Neural cell (in vitro differentiated cells): ENCODE measurements at regions not wholly inside any gene's neighbourhood (a gene's known extent, or its start where the extent isn't known, plus 50 kb on each side); places are given as distances from the start of the nearest gene placed in this dataset.

Source experiments
- H2AFZ ChIP-seq: fragments of 200-600, 300-800 bp; sonication (generic), shearing (Covaris generic); 2 replicates; pipeline ENCODE4 v1.6.0; 2014; ENCODE audit warnings: low read depth, mild to moderate bottlenecking, antibody characterized with exemption, low read length, moderate library complexity
- H3F3A ChIP-seq: fragments of 200-600 bp; shearing (Covaris generic); 2 replicates; pipeline ENCODE4 v1.6.1; 2016; ENCODE audit warnings: mild to moderate bottlenecking, moderate library complexity, mixed read lengths, antibody characterized with exemption, low read length; ENCODE audit not compliant: insufficient read depth, poor library complexity, severe bottlenecking
- H3K27ac ChIP-seq: fragments of 200-600, 300-800 bp; sonication (generic), shearing (Covaris generic); 2 replicates; pipeline ENCODE4 v1.5.1; 2014; ENCODE audit warnings: mild to moderate bottlenecking, low read length, moderate library complexity
- H3K27me3 ChIP-seq: fragments of 300-800, 200-600 bp; sonication (generic), shearing (Covaris generic); 2 replicates; pipeline ENCODE4 v1.6.0; 2014; ENCODE audit warnings: mild to moderate bottlenecking, low read depth, low read length, moderate library complexity; ENCODE audit not compliant: insufficient read depth
- H3K36me3 ChIP-seq: fragments of 300-800, 200-600 bp; sonication (generic), shearing (Covaris generic); 2 replicates; pipeline ENCODE4 v1.5.1; 2014; ENCODE audit warnings: mild to moderate bottlenecking, antibody characterized with exemption, low read length, moderate library complexity; ENCODE audit not compliant: insufficient read depth
- H3K4me2 ChIP-seq: fragments of 300-800, 200-600 bp; sonication (generic), shearing (Covaris generic); 2 replicates; pipeline ENCODE4 v1.6.0; 2014; ENCODE audit warnings: mild to moderate bottlenecking, low read length
- H3K4me3 ChIP-seq: fragments of 300-800, 200-600 bp; sonication (generic), shearing (Covaris generic); 2 replicates; pipeline ENCODE4 v1.5.1; 2014; ENCODE audit warnings: mild to moderate bottlenecking, low read length, moderate library complexity
- H3K79me2 ChIP-seq: fragments of 200-600 bp; shearing (Covaris generic); replicated peaks from 2 replicates; pipeline ENCODE4 v1.6.0; 2014; ENCODE audit warnings: mild to moderate bottlenecking, low read length, moderate library complexity; ENCODE audit not compliant: insufficient read depth
- H3K9ac ChIP-seq: fragments of 300-800, 200-600 bp; sonication (generic), shearing (Covaris generic); 2 replicates; pipeline ENCODE4 v1.6.1; 2016; ENCODE audit warnings: mild to moderate bottlenecking, low read length, mixed read lengths
- H3K9me2 ChIP-seq: fragments of 200-600 bp; shearing (Covaris generic); 2 replicates; pipeline ENCODE4 v1.6.1; 2016; ENCODE audit warnings: mild to moderate bottlenecking, low read length, mixed read lengths; ENCODE audit not compliant: insufficient read depth
- H3K9me3 ChIP-seq: fragments of 200-600, 300-800 bp; sonication (generic), shearing (Covaris generic); 2 replicates; pipeline ENCODE4 v1.6.1; 2016; ENCODE audit warnings: mild to moderate bottlenecking, mixed run types, low read length, moderate library complexity, mixed read lengths
- H4K20me1 ChIP-seq: fragments of 200-600 bp; shearing (Covaris generic); 2 replicates; pipeline ENCODE4 v1.6.1; 2016; ENCODE audit warnings: mild to moderate bottlenecking, mixed run types; ENCODE audit not compliant: insufficient read depth
- CTCF ChIP-seq: fragments of 450-650 bp; IDR thresholded peaks from 2 replicates; pipeline ENCODE4 v1.5.1; 2014; ENCODE audit warnings: antibody characterized with exemption, mild to moderate bottlenecking, moderate library complexity; ENCODE audit not compliant: poor library complexity, severe bottlenecking
- EP300 ChIP-seq: fragments of 450-650 bp; conservative IDR thresholded peaks from 2 replicates; pipeline ENCODE4 v1.6.1; 2014; ENCODE audit warnings: antibody characterized with exemption, mild to moderate bottlenecking, moderate library complexity; ENCODE audit not compliant: poor library complexity, severe bottlenecking
- EZH2 ChIP-seq: fragments of 200-600, 300-800 bp; shearing (Covaris generic), sonication (generic); IDR thresholded peaks from 2 replicates; pipeline ENCODE4 v1.6.1; 2014; ENCODE audit warnings: antibody characterized with exemption, low read length, borderline replicate concordance, mild to moderate bottlenecking; ENCODE audit not compliant: insufficient read depth, poor library complexity, severe bottlenecking
- MXI1 ChIP-seq: fragments of 450-650 bp; conservative IDR thresholded peaks from 2 replicates; pipeline ENCODE4 v1.6.1; 2014; ENCODE audit warnings: antibody characterized with exemption, mild to moderate bottlenecking; ENCODE audit not compliant: poor library complexity, severe bottlenecking
- POLR2AphosphoS5 ChIP-seq: IDR thresholded peaks from 2 replicates; pipeline ENCODE4 v1.6.1; 2012
- RAD21 ChIP-seq: fragments of 450-650 bp; conservative IDR thresholded peaks from 2 replicates; pipeline ENCODE4 v1.6.1; 2014; ENCODE audit warnings: antibody characterized with exemption, mild to moderate bottlenecking, moderate library complexity
- REST ChIP-seq: IDR thresholded peaks from 2 replicates; pipeline ENCODE4 v1.6.1; 2012; ENCODE audit warnings: borderline replicate concordance
- SMC3 ChIP-seq: fragments of 450-650 bp; conservative IDR thresholded peaks from 2 replicates; pipeline ENCODE4 v1.6.1; 2014; ENCODE audit warnings: antibody characterized with exemption, mild to moderate bottlenecking, moderate library complexity; ENCODE audit not compliant: poor library complexity
- TAF1 ChIP-seq: IDR thresholded peaks from 2 replicates; pipeline ENCODE4 v1.6.1; 2012; ENCODE audit warnings: low read depth

- no peaks in the 10 kb centered on the region for H3K27me3 ChIP-seq
- no peak overlapping the region for H2AFZ ChIP-seq
- no peaks in the 10 kb centered on the region for H3F3A ChIP-seq
- H3K4me3 ChIP-seq, result no peak overlapping the region
- no peak overlapping the region for H3K9ac ChIP-seq
- H3K79me2 ChIP-seq, result no peaks in the 10 kb centered on the region
- H3K36me3 ChIP-seq, result no peaks in the 10 kb centered on the region
- H4K20me1 ChIP-seq, result no peaks in the 10 kb centered on the region
- TF ChIP-seq SMC3, result no peak
- no peak for TF ChIP-seq EZH2
- no peak for TF ChIP-seq POLR2AphosphoS5
- TF ChIP-seq RAD21, result no peak
- no peak overlapping the region for H3K4me2 ChIP-seq
- no peak overlapping the region for H3K27ac ChIP-seq
- no peaks in the 10 kb centered on the region for H3K9me2 ChIP-seq
- H3K9me3 ChIP-seq, result no peaks in the 10 kb centered on the region
Measured at GRCh38 chr12:58576081-58576480, 344.2 kb downstream of the LRIG3 start.

GRCh38 chr12:58576916-58577315, 343.4 kb downstream of the LRIG3 start:
- H3K27me3 ChIP-seq, result no peaks in the 10 kb centered on the region
- TF ChIP-seq MXI1 (no peak), TAF1 (no peak), RAD21 (no peak), EP300 (no peak), CTCF (no peak), SMC3 (no peak), POLR2AphosphoS5 (no peak), REST (no peak), EZH2 (no peak)

GRCh38 chr12:58580095-58580494, 340.2 kb downstream of the LRIG3 start:
- Histone ChIP-seq H3K27ac (no peak overlapping the region), H3K4me2 (no peak overlapping the region), H3K9me2 (no peaks in the 10 kb centered on the region), H3K9me3 (no peaks in the 10 kb centered on the region), H3K27me3 (no peaks in the 10 kb centered on the region), H4K20me1 (no peaks in the 10 kb centered on the region), H3K79me2 (no peaks in the 10 kb centered on the region), H3K9ac (no peak overlapping the region), H3K4me3 (no peak overlapping the region), H2AFZ (no peak overlapping the region), H3F3A (no peaks in the 10 kb centered on the region), H3K36me3 (no peaks in the 10 kb centered on the region)
- TF ChIP-seq REST, result no peak
- no peak for TF ChIP-seq POLR2AphosphoS5
- no peak for TF ChIP-seq MXI1
- no peak for TF ChIP-seq EP300
- TF ChIP-seq CTCF, result no peak
- TF ChIP-seq SMC3, result no peak
- no peak for TF ChIP-seq RAD21
- no peak for TF ChIP-seq EZH2
- no peak for TF ChIP-seq TAF1

More at GRCh38 chr12:58576916-58577315, 343.4 kb downstream of the LRIG3 start:
- no peaks in the 10 kb centered on the region for H3K9me3 ChIP-seq
- no peaks in the 10 kb centered on the region for H3K36me3 ChIP-seq
- H3K27ac ChIP-seq, result no peak overlapping the region
- H3K79me2 ChIP-seq, result no peaks in the 10 kb centered on the region
- no peak overlapping the region for H3K9ac ChIP-seq
- no peak overlapping the region for H3K4me3 ChIP-seq
- H3K4me2 ChIP-seq, result no peak overlapping the region
- H3F3A ChIP-seq, result no peaks in the 10 kb centered on the region
- no peak overlapping the region for H2AFZ ChIP-seq
- H4K20me1 ChIP-seq, result no peaks in the 10 kb centered on the region
- H3K9me2 ChIP-seq, result no peaks in the 10 kb centered on the region
